Right lung (tissue), 2 donors: ENCODE measurements at regions not wholly inside any gene's neighbourhood (a gene's known extent, or its start where the extent isn't known, plus 50 kb on each side); places are given as distances from the start of the nearest gene placed in this dataset.
A peak's percentile ranks its signal among the peaks of the same experiment; 100 is the strongest.
"Not testable (repeated sequence)": the region's sequence is repeated elsewhere in the genome, so short reads cannot be mapped to it uniquely, and the experiment has no call there.

ENCODE experiments used
- DNase-seq, 2 donors: peaks; one replicate each; pipeline ENCODE4 v3.0.0-alpha.2; 2013

DNA sequence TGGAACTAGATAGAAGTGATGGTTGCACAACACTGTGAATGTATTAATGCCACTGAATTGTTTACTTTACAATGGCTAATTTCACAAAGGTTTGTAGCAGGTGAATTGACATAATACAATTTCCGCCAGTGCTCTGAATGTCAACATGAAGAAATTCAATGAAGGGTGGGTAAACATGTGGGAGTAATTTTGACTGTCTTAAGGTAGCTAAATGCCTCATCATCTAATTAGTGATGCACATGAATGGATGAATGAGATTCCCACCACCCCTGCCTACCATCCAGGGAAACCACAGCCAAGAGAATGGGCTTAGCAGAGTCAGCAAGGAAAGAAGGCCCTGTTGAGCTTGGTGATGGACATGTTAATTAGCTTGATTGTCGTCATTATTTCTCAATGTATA, 275.3 kb downstream of the ALDH8A1 start:
- DNase-seq, result no peak

- no peak for DNase-seq
Observed at GRCh38 chr6:134669485-134669884, 280.4 kb downstream of the ALDH8A1 start.

GRCh38 chr6:134667111-134667510, 282.8 kb downstream of the ALDH8A1 start:
- no peak for DNase-seq

- DNase-seq, result no peak
Observed at GRCh38 chr6:134666125-134666524, 283.8 kb downstream of the ALDH8A1 start.

DNA sequence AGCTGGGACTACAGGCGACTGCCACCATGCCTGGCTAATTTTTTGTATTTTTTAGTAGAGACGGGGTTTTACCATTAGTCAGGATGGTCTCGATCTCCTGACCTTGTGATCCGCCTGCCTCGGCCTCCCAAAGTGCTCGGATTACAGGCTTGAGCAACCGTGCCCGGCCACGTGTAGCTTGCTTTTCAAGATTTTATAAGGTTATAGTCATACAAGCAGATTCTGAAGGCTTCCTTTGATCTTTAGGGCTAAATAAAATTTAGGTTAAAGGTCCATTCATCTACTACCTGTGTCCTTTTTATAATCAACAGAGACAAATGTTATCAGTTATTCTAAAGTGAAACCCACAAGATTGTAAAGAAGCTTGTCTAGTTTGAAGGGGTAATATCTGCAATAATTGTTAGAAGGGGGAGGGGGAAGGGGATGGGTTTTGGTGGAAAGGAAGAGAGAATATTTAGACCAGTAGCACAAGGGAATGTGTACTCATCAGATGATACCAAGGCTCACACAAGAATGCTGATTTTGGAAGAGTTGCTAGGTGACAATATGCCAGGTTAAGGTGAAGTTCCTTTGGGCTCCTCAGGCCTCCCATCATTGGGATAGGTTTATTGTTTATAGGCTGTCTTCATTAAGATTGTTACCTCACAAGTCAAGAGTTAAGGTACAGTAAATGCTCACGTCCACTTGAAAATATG, 284.7 kb downstream of the ALDH8A1 start:
- no peak for DNase-seq

DNA sequence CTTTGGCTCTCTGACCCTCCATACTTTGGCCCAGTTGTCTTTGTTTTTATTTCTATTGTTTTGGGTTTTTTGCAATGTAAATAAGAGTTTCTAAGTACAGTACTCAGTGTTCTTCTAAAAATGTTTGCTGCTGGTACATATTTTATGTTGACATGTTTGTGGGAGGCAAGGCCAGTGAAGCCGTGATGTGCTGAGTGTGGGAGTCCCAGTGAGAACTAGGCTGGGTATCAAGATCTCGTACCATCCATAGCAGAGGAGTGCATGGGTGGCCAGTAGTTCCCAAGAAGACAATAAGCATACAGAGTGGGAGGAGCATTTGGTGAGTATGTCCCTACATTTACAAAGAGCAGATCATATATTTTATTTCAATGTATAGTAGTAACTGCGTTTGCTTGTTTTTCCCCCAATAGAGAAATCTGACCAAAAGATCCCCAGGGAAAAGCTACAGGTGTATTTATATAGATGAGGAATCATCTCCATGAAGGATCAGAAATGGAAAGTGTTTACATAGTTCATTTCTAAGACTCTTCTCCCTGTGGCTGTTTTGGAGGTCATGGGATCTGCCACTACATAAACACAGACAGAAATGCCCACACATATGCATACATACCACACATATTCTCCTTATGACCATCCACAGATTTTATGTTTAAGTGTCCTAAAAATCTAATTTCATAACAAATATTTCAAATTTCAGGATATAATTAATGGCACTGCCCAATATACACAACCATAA, 285.9 kb downstream of the ALDH8A1 start:
- no peak for DNase-seq

GRCh38 chr6:134663356-134663755, 286.5 kb downstream of the ALDH8A1 start:
- no peak for DNase-seq

- DNase-seq, result no peak
Observed at GRCh38 chr6:134662077-134662700, 287.7 kb downstream of the ALDH8A1 start.

GRCh38 chr6:134659885-134660284, 290.0 kb downstream of the ALDH8A1 start:
- DNase-seq, result not testable (repeated sequence)

- no peak for DNase-seq
Observed at GRCh38 chr6:134658596-134658995, 291.3 kb downstream of the ALDH8A1 start.

- no peak for DNase-seq
Observed at GRCh38 chr6:134657751-134658527, 292.0 kb downstream of the ALDH8A1 start.

GRCh38 chr6:134657343-134657742, 292.6 kb downstream of the ALDH8A1 start:
- DNase-seq, result no peak

- no peak for DNase-seq
Observed at GRCh38 chr6:134654751-134655150, 295.1 kb downstream of the ALDH8A1 start.

GRCh38 chr6:134651519-134651918, 298.4 kb downstream of the ALDH8A1 start:
- no peak for DNase-seq

- no peak for DNase-seq
Observed at GRCh38 chr6:134647861-134648260, 302.0 kb downstream of the ALDH8A1 start.

DNA sequence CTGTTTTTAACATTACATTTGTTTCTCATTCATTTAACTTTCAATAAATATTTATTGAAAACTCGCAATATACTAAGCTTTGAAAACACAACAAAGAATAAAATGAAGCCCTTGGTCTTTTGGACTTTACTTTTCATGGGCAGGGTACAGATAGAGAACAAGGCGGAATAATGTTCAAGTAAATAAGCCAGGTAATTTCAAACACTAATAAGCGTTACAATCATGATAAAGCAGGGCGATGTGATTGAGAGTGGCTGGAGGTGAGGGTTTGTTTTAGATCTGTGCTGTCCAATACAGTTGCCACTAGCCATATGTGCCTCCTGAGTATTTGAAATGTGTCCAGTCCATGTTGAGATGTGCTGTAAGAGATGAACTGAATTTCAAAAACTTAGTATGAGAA, 307.1 kb downstream of the ALDH8A1 start:
- no peak for DNase-seq

DNA sequence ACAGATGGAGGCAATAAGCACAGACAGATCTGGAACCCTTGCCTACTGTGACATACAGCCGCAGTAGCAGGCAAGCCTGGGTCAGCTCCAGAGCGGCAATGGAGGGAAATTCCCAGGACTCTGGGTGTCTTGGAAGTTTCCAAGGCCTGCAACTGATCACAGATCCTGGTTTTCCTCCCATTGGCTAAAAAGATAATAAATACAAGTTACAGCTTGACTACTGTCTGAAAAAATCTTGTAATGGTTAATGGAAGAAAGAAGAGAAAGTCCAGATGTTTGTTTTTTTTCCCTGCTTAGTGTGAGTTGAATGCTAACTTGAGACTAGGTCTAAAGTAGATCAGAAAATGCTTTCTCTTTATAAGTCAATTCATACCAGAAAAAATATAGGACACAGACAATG, 307.6 kb downstream of the ALDH8A1 start:
- DNase-seq, result no peak

- peak; percentile 38 to 51 for DNase-seq
Observed at GRCh38 chr6:134640975-134641429, 308.9 kb downstream of the ALDH8A1 start.

DNA sequence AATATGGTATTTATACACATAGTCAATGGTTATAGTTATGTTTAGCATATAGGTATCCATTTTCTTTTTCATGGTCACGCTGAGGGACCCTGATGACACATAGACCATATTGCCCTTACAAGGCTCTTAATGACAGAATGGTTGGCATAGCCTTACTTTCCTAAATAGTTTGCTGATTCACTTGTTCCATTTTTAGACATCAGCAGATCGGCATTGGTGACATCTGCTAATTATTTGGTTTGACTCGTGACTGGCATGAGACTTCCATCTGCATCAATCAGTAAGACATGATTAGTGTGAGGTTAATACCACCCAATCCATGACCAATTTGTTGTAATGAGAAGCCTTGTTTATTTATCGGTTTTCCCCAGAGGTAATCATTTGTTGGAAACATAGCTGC, 309.7 kb downstream of the ALDH8A1 start:
- no peak for DNase-seq

DNA sequence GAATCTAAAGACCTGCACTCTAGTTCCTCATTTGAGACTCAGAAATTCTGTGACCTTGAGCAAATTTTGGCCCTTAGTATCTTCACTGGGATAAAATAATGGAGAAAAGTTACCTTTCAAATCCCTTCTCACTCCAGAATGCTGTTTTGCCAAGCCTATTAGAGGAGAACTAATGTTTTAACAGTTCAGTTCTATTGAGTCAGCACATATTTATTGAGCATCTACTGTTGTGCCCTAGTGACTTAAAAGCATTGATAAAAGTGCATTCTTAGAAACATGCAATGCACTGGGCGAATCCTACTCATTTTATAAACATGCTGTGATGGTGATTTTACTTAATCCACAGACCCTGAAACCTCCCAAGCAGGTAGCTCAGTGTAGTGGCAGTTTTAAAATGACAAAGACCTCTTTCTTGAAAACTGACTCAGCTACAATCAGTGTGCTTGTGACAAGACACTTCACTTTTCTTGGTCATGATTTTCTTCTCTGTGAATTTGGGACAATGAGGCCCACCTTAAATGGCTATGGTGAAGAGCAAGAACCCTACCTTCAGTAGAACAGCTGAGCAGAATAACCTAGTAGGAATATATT, 312.0 kb downstream of the ALDH8A1 start:
- DNase-seq, result no peak

DNA sequence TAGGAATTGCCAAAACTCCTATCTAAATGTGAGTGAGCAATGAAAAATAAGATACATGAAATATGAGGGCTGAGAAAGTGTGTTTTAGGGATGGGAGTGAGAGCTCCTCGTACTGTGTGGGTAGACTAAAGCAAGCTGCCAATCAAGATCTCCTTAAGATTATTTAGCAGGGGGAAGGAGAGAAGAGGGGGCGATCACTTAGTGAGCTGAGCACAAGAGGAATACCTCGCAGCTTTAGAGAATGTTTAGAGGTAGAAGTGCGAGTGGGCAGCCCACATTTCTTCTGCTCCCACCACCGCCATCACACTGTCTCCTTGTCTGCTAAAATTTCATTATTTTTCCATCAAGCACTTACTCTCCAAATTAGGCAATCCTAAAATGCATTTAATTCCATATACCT, 312.6 kb downstream of the ALDH8A1 start:
- no peak for DNase-seq
